KBM-7 (cell line): ENCODE measurements at regions not wholly inside any gene's neighbourhood (a gene's known extent, or its start where the extent isn't known, plus 50 kb on each side); places are given as distances from the start of the nearest gene placed in this dataset.
"Not testable (repeated sequence)": the region's sequence is repeated elsewhere in the genome, so short reads cannot be mapped to it uniquely, and the experiment has no call there.

Source experiments
- DNase-seq: peaks from one replicate; pipeline ENCODE4 v3.0.0-alpha.2; 2015
- in situ Hi-C: fragments of 300-500 bp; cut with MboI; formaldehyde crosslinking; loops from 2 replicates; pipeline ENCODE4 v1.14.3; 2020; ENCODE audit warnings: low sequenced_read_pairs, low pct_unique_long_range_greater_than_20kb, mixed read lengths

GRCh38 chr6:153489479-153489878 lies 358.4 kb upstream of the RGS17 start:
- DNase-seq, result no peak
- in situ Hi-C loops, result no loop called here

- in situ Hi-C loops, result no loop called here
- no peak for DNase-seq
Measured at GRCh38 chr6:153488267-153488666, 357.2 kb upstream of the RGS17 start.

GRCh38 chr6:153485072-153485471 lies 354.0 kb upstream of the RGS17 start:
- in situ Hi-C loops, result no loop called here
- no peak for DNase-seq

DNA sequence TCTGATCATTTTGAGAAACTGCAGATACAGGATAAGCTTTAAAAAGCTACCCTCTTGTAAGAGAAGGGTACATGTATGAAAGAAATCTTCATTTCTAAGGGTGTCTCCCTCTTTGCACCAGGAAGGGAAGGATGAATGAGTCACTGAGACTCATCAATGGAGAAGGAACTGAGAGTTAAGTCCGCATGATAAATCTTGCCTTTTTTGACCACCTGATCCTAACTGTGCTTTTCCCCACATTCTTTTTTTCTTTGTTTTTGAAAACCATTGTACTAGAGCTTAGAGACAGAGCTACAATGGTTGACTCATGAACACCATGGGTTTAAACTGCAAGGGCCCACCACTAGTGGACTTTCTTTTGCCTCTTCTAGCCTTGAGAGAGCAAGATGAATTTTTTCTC lies 353.0 kb upstream of the RGS17 start:
- DNase-seq, result no peak
- in situ Hi-C loops, result no loop called here

GRCh38 chr6:153476243-153476642 lies 345.2 kb upstream of the RGS17 start:
- no peak for DNase-seq
- in situ Hi-C loops, result no loop called here

GRCh38 chr6:153465050-153465449 lies 334.0 kb upstream of the RGS17 start:
- in situ Hi-C loops, result no loop called here
- no peak for DNase-seq

DNA sequence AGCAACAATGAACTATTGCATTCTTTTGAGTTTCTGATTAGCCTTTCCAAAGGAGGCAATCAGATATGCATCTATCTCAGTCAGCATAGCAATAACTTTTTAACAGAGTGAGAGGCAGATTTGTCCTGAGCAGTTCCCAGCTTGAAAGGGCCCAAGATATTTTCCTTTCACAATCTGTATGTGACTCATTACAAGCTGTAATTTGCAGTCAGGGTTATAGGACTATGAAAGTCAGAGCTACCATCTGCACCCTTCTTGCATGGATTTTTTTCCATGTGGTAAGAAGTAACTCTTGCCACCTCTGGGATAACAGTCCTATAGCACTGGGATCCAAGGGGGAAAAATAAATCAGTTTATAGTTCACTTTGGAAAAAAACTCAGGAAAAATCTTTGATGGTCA lies 318.2 kb upstream of the RGS17 start:
- DNase-seq, result no peak
- in situ Hi-C loops, result no loop called here

DNA sequence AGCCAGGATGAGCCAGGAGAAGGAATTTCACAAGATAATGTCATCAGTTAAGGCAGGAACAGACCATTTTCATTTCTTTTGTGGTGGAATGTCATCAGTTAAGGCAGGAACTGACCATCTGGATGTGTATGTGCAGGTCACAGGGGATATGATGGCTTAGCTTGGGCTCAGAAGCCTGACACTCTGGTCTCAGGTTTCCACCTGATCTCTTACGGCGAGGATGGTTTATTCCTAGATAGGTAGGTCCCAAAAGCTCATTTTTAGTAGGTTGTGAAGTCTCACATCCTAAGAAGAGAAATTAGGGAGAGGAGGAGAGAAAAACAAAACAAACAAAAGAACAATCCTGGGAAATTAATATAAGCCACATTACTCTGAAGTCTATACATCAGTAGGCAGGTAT lies 311.7 kb upstream of the RGS17 start:
- DNase-seq, in situ Hi-C loops: not testable (repeated sequence)

DNA sequence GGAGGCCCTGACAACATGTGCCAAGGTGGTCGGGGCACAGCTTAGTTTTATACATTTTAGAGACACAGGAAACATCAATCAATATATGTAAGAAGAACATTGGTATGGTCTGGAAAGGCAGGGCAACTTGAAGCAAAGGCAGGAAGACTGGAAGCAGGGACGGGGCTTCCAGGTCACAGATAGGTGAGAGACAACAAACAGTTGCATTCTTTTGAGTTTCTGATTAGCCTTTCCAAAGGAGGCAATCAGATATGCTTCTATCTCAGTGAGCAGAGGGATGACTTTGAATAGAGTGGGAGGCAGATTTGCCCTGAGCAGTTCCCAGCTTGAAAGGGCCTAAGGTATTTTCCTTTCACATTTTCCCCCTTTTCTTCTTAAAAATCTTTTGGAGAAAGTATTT lies 311.0 kb upstream of the RGS17 start:
- in situ Hi-C loops, result no loop called here
- no peak for DNase-seq

DNA sequence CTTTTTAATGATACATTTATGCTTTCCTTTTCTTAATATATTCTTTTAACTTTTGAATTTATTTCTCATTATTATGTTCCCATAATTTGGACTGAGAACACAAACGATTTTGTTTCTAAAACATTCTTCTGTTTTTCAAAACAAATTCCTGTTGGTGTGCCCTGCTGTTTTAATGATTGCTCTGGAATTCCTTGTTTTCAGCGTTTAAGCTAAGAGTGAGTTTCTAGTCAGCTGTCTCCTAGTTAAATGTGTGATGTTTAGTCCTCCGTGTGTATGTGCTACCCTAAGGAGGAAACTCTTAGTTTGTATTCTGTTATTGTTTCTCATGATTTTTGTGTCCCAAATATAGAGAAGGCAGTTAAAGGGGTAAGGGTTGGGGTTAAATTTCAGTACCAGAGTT lies 306.1 kb upstream of the RGS17 start:
- no peak for DNase-seq
- in situ Hi-C loops, result no loop called here

DNA sequence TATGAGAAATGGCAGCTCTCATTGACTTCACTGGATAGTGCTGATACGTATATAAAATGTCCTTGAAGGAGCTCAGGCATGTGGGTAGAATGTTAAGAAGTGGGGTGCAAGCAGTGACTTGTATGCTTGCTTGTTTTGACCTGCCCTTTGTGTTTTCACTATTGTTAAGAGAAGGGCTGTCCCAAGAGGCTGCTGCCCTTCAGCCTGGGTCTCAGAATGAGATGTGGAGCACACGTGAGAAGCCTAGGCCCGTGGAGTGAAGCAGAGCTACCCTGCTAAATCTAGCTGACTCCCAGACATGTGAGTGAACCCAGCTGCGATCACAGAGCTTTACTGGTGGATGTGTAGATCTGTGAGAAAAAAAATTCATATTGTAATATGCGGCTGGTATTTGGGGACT lies 305.3 kb upstream of the RGS17 start:
- in situ Hi-C loops, result no loop called here
- DNase-seq, result no peak

DNA sequence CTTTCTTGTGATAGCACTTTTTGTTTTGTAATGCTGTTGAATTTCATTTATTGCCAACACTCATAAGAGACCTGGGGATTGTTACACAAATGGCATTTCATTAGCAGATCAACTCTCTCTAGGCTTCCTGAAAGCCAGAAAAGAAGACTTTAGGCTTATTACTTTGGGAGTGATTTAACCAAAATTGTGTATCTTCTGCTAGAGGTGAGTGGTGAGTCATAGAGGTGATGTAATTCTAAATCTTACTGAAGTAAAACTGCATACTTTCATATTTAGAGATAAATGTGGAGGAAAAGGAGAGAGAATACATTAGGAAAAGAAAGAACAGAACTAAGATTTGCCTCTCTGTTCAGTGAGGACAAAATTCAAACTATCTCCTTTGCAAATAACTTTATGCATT lies 304.7 kb upstream of the RGS17 start:
- no peak for DNase-seq
- in situ Hi-C loops, result no loop called here

- in situ Hi-C loops, result no loop called here
- no peak for DNase-seq
Measured at GRCh38 chr6:153425536-153425935, 294.5 kb upstream of the RGS17 start.

- in situ Hi-C loops, result no loop called here
- no peak for DNase-seq
Measured at GRCh38 chr6:153424719-153425400, 293.8 kb upstream of the RGS17 start.

DNA sequence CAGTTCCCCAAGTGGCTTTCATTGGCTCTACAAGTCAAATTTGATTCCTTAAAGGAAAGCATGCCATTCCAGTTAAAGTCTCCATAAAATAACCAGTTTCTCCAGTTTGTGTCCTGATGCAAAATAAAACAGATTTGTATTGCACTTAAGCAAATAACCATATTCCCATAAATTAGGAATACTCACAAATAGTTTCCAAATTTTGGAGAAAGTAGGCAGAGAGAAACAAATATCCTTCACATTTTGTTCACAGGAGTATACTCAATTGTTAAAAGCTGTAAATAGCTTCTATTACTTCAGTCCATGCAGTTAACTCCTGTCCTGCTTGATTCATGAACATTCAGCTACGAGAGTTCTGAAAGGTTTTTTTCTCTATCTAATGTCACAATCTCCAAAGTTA lies 281.4 kb upstream of the RGS17 start:
- no peak for DNase-seq
- in situ Hi-C loops, result no loop called here

GRCh38 chr6:153411070-153411648 lies 280.1 kb upstream of the RGS17 start:
- in situ Hi-C loops, result no loop called here
- no peak for DNase-seq

- no peak for DNase-seq
- in situ Hi-C loops, result no loop called here
Measured at GRCh38 chr6:153405931-153406330, 274.8 kb upstream of the RGS17 start.

- DNase-seq, result no peak
- in situ Hi-C loops, result no loop called here
Measured at GRCh38 chr6:153401751-153402150, 270.7 kb upstream of the RGS17 start.

- in situ Hi-C loops, result no loop called here
- DNase-seq, result no peak
Measured at GRCh38 chr6:153392156-153392555, 261.1 kb upstream of the RGS17 start.

- DNase-seq, result no peak
- in situ Hi-C loops, result no loop called here
Measured at GRCh38 chr6:153373869-153374268, 242.8 kb upstream of the RGS17 start.

GRCh38 chr6:153368131-153368530 lies 237.0 kb upstream of the RGS17 start:
- DNase-seq, result no peak
- in situ Hi-C loops, result no loop called here
